ENCODE measurements at regions not wholly inside any gene's neighbourhood (a gene's known extent, or its start where the extent isn't known, plus 50 kb on each side); places are given as distances from the start of the nearest gene placed in this dataset.
"Not testable (repeated sequence)": the region's sequence is repeated elsewhere in the genome, so short reads cannot be mapped to it uniquely, and the experiment has no call there.

DNA sequence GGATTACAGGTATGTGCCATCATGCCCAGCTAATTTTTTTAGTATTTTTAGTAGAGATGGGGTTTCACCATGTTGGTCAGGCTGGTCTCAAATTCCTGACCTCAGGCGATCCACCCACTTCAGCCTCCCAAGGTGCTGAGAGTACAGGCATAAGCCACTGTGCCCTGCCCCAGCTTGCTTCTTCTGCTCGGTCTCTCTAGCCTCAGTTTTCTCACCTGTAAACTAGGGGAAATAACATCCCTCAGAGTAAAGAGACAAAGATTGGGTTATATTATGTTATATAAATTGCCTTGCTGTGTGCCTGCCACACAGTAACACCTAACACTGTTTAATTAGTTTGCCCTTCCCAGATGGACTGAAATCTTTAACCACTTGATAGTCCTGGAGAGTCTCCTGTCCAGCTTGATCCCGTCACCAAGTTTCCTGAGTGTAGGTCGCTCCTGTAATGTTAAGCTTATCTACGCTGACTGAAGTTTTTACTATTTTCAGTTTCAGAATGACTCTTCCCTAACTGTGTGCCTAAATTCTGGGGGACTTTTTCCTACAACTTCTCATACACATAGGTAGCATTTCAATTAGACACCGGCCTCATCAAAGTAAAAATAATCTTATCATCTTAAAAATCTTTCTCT, 412.7 kb upstream of the TENM3 start:
- no peak for DNase-seq (ENCODE audit: low read depth)
- H3K4me3 ChIP-seq (ENCODE audit: low read length), result no peak overlapping the region
- TF ChIP-seq, protein P1, sequence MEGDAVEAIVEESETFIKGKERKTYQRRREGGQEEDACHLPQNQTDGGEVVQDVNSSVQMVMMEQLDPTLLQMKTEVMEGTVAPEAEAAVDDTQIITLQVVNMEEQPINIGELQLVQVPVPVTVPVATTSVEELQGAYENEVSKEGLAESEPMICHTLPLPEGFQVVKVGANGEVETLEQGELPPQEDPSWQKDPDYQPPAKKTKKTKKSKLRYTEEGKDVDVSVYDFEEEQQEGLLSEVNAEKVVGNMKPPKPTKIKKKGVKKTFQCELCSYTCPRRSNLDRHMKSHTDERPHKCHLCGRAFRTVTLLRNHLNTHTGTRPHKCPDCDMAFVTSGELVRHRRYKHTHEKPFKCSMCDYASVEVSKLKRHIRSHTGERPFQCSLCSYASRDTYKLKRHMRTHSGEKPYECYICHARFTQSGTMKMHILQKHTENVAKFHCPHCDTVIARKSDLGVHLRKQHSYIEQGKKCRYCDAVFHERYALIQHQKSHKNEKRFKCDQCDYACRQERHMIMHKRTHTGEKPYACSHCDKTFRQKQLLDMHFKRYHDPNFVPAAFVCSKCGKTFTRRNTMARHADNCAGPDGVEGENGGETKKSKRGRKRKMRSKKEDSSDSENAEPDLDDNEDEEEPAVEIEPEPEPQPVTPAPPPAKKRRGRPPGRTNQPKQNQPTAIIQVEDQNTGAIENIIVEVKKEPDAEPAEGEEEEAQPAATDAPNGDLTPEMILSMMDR (conservative IDR thresholded peaks at IDR 0.05; ENCODE audit: low read depth, low read length), result no peak

DNA sequence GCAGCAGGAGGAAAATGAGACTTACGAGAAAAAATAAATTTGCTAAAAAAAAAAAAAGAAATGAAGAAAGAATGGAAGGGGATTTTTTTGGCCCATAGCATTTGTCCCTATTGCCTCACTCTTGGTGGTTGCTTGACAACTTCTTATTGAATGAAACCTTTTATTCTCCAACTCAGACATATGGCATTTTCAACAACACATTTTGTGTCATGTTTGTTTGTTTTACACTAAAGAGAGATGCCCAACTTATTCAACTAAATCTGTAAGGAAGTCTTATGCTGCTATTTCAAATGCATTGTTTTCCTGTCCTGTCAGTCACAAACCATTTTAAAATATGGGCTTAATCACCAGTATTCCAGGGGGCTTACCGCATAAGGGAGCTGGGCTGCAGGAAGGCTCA, 409.1 kb upstream of the TENM3 start:
- DNase-seq (ENCODE audit: low read depth), result no peak
- H3K4me3 ChIP-seq (ENCODE audit: low read length), result no peak overlapping the region
- TF ChIP-seq, protein P1 (conservative IDR thresholded peaks at IDR 0.05; ENCODE audit: low read depth, low read length), result no peak

DNA sequence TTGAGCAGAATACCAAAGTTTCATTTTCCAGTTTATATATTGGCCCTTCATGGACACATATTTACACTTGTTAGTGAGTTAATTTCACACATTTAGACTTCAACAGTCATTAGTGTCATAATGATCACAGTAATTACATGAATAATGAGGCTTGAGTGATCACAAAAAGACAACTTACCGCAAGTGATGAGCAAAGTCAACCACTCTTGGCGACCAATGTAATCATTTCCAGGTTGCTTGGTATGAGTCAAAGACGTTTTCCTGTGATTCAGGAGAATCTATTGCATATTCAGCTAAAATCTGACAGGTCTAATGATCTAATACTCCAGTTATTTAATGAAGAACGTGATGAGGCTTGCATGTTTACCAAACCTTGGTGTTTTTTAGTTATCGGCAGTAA, 407.9 kb upstream of the TENM3 start:
- no peak overlapping the region for H3K4me3 ChIP-seq (ENCODE audit: low read length)
- no peak for DNase-seq (ENCODE audit: low read depth)
- TF ChIP-seq, protein P1 (conservative IDR thresholded peaks at IDR 0.05; ENCODE audit: low read depth, low read length), result no peak

DNA sequence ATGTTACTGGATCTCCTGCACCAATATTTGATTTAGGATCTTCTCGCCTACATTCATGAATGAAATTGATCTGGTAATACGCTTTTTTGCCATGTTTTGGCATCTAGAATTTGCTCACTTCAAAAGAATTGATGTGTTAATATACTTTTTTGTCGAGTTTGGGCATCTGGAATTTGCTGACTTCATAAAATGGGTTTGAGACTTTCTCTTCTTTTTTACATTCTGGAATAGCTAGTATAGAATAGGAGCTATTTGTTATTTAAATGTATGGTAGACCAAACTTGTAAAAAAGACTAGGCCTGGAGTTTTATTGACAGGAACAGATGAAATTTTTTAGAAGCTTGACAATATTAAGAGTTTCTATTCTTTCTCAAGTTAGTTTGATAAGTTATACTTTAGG, 404.9 kb upstream of the TENM3 start:
- H3K4me3 ChIP-seq (ENCODE audit: low read length), result no peak overlapping the region
- no peak for DNase-seq (ENCODE audit: low read depth)
- TF ChIP-seq, protein P1 (conservative IDR thresholded peaks at IDR 0.05; ENCODE audit: low read depth, low read length), result no peak

DNA sequence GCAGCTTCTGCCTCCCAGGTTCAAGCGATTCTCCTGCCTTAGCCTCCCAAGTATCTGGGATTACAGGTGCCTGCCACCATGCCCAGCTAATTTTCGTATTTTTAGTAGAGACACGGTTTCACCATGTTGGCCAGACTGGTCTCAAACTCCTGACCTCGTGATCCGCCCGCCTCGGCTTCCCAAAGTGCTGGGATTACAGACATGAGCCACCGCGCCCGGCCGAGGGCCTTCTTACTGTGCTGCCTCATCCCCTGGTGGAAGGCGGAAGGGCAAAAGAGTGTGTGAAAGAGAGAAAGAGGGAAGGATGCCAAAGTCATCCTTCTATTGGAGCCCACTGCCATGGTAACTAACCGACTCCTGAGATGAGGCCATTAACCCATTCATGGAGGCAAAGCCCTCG, 399.4 kb upstream of the TENM3 start:
- not testable (repeated sequence) for H3K4me3 ChIP-seq (ENCODE audit: low read length); DNase-seq (ENCODE audit: low read depth)

DNA sequence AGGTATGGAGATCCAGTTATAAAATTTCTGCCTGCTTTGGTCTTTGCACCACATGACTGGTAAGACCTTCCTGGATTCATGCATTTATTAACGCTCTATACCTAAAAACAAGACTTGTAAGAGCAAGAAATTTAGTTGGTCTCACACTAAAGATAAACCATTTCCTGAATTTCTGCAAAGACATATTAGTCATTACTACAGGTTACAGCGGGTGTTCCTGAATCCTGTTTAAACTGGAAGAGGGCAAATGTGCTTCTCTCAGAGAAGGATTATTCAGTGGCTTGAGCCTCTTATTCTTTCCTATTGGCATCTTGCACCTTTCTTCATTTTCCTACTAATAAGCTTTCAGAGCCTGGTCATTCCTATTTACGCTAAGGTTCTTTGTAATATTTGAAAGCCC, 397.6 kb upstream of the TENM3 start:
- DNase-seq (ENCODE audit: low read depth), result no peak
- TF ChIP-seq, protein P1 (conservative IDR thresholded peaks at IDR 0.05; ENCODE audit: low read depth, low read length), result no peak

DNA sequence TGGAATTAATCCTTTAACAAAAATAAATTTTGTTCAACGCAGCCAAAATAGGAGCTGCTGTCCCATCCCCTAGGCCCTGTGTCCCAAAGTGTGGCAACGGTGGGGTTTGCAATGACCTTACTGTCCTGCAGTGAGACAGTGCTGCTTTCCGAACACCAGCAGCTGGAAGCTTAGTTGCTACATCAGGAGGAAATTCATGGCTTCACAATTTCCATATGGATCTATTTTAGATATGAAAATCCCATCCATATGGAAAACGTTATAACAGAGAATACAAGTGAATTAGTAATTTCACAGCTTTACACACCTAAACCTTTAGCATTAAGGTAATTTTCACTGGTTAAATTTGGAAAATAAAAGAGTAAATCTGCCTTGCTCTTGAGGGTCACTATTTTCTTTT, 396.3 kb upstream of the TENM3 start:
- TF ChIP-seq, protein P1 (conservative IDR thresholded peaks at IDR 0.05; ENCODE audit: low read depth, low read length), result no peak
- no peak for DNase-seq (ENCODE audit: low read depth)
- no peak overlapping the region for H3K4me3 ChIP-seq (ENCODE audit: low read length)

More for the DNA sequence above, 397.6 kb upstream of the TENM3 start:
- no peak overlapping the region for H3K4me3 ChIP-seq (ENCODE audit: low read length)

Measured in retinal pigment epithelial cell (primary cell).